ENCODE measurements at regions not wholly inside any gene's neighbourhood (a gene's known extent, or its start where the extent isn't known, plus 50 kb on each side); places are given as distances from the start of the nearest gene placed in this dataset.

DNA sequence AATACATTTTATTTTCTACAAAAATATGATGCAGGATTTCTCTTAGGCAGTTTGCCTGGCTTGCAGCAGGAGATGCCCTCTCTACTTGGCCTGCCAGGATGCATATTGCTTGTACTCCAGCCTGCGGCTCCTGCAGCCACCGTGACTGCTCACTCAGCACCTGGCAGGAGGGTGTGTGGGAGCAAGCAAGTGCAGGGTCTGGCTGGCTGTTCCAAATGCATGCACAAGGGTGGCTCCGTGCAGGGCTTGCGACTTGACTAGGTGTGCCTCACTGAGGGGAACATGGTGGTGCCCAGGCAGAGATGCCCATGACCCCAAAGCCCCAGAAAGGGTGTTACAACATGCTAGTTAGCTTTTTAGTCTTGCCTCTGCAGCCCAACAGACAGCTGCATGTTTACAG lies 1240.2 kb upstream of the ALCAM start:
- in situ Hi-C loops (cut with HindIII; ENCODE audit: low pct_ligation_motif_present, low pct_unique_long_range_greater_than_20kb, low sequenced_read_pairs), result no loop called here
- no peak for DNase-seq

DNA sequence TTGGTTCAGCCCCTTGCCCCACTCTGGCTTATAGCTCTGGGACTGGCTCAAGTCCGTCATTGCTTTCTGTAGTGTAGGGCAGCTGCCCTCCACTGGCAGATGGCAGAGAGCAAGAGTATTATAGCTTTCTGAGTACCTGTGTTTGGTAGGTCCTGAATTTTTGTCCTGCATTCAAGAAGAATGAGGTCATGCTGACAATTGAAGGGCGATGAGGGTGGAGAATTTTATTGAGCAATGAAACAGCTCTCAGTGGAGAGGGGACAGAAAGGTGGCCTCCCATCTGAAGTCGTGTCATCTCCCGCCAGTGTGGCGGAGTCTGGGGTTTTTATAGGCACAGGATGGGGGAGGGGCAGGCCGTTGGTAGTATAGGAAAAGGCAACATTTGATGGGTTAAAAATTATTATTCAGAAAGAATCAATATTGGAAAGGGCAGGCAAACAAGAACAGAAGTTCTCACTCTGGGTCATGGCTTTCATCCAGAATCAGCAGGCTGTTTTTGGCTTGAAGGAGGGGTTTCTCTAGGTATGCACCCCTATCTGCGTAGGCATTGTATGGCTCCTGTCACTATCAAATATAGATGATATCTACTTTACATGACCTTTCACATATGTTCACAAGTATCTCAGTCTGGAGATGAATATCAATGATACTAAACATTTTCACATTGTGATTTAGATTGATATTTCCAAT lies 1239.7 kb upstream of the ALCAM start:
- no peak for DNase-seq
- in situ Hi-C loops (cut with HindIII; ENCODE audit: low pct_ligation_motif_present, low pct_unique_long_range_greater_than_20kb, low sequenced_read_pairs), result no loop called here

DNA sequence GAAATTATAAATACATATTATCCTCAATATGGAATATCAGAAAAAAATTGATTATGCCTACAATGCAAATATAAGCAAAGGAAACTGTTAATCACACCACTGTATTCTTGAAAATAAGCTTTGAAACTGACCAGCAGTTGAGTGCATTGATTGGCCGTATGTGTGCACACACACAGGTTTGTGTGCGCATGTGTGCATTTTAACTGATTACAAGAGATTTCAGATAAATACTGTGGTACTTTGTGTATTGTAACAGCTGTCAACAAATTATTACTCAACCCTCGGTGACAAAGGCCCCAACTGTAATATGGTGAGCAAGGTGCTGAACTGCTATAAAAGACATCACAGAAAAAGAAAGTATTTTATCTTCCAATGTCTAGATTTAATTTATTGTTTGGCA lies 1238.9 kb upstream of the ALCAM start:
- in situ Hi-C loops (cut with HindIII; ENCODE audit: low pct_ligation_motif_present, low pct_unique_long_range_greater_than_20kb, low sequenced_read_pairs), result no loop called here
- DNase-seq, result no peak

DNA sequence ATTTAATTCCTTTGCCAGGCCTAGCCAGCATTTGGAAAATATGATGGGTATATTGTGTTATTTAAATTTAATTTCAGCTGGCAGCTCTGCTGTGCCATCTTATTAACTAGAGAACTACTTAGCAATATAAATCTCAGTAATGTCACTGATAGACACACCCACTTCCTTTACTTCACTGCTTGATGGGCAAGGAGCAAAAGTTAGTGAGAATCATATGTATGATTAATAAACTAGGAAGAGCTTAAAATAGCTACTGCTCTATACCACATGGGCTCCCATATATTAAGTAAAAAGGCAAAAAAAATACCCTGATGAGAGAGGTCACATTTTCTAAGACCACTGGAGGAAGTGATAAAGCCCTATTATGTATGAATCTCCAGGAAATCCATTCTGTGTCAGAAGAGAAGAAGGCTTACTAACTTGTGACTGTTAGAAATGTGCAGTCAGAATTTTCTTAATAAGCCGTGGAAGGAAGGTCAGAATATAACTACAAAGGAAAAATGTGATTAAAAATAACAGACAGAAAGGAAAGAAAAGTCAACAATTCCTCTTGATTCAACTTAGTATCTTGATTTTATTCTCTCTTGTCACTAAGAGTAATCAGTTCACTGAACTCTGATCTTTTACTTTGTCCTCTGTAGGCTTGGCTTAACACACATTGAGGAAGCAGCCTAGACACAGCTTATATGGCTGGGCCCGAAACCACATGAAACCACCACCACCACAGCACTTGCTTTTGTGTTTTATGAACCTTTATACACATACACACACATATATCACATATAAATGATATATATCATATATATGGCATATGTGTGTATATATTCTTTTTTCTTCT lies 1233.9 kb upstream of the ALCAM start:
- no peak for DNase-seq
- in situ Hi-C loops (cut with HindIII; ENCODE audit: low pct_ligation_motif_present, low pct_unique_long_range_greater_than_20kb, low sequenced_read_pairs), result no loop called here

DNA sequence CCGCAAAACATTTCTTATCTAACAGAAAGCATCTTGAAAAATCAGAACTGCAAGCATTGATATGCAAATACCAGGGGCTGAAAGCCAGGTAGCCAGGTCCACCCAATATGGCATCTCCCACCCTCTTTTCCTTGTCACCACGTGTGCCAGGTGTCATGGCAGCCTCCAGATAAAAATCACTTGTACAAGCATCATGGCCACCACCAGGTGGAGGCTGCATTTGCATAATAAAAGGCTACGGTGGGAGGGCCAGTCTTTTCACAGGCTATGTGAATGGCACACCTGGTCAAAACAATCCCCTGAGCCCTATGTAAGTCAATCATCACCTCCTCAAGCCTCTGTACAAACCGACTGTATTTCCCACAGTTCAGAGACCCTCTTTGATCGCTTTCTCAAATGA lies 1233.1 kb upstream of the ALCAM start:
- in situ Hi-C loops (cut with HindIII; ENCODE audit: low pct_ligation_motif_present, low pct_unique_long_range_greater_than_20kb, low sequenced_read_pairs), result no loop called here
- DNase-seq, result no peak

DNA sequence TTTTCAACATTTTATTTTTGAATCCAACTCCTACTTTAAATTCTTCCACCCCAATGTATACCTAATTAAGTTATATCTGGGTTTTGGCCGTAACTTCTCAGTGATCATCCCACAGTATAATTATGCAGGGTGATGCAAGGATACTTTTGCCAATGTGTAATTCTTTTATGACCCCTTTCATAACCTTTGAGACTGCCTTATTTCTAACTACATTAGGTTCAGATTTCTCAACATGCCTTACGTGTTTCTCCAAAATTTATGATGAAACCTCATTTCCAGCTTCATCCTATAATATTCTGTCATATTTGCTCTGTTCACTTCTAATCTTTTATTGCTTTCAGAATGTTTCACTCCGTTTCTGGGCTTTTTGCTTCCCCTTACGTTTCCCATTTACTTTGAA lies 1229.6 kb upstream of the ALCAM start:
- in situ Hi-C loops (cut with HindIII; ENCODE audit: low pct_ligation_motif_present, low pct_unique_long_range_greater_than_20kb, low sequenced_read_pairs), result no loop called here
- DNase-seq, result no peak

DNA sequence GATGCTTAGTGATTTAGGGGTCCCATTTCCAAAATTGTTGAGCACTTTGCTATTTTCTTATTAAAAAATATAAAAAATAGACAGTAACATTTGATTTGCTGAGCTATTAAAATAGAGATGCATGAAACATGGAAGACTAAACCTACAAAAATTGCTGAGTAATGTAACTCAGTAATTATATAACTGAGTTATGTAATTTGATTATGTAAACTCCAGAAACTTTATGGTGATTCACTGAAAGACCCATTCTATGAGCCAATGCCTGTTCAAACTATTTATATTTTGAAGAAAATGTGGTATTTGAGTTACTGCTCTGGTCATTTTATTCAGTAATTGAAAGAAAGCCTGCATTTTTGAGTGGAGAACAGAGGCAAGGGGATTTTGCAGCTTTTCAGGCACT lies 1221.5 kb upstream of the ALCAM start:
- in situ Hi-C loops (cut with HindIII; ENCODE audit: low pct_ligation_motif_present, low pct_unique_long_range_greater_than_20kb, low sequenced_read_pairs), result no loop called here
- no peak for DNase-seq

DNA sequence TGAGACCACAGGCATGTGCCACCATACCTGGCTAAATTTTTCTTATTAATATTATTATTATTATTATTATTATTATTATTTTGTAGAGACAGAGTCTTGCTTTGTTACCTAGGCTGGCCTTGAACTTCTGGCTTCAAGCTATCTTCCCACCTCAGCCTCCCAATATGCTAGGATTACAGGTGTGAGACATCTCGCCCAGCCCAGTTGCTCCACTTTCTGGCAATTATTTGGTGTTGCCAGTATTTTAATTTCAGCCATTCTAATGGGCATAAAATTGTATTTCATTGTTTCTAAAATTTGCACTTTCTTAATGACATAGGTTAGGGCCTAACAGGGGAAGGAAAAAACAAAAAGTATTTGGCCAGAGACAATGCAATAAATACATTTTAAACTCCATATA lies 1217.6 kb upstream of the ALCAM start:
- DNase-seq, result no peak
- in situ Hi-C loops (cut with HindIII; ENCODE audit: low pct_ligation_motif_present, low pct_unique_long_range_greater_than_20kb, low sequenced_read_pairs), result no loop called here

DNA sequence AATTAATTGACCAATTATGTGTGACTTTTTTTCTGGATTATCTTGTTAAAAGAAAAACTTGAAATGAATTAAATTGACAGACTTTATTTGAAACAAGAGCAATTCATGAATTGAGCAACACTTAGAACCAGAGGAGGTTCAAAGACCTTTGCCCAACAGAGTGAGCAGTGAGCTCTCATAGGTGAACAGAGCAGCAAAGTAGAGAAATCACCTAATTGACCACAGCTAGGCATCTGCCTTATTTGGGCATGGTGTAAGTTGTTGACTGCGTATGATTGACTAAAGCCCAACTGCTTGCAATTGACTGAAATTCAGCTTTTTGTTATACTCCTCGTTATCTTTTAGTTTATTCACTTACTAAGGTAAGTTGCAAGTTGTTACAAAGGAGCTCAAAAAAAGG lies 1216.0 kb upstream of the ALCAM start:
- DNase-seq, result no peak
- in situ Hi-C loops (cut with HindIII; ENCODE audit: low pct_ligation_motif_present, low pct_unique_long_range_greater_than_20kb, low sequenced_read_pairs), result no loop called here

DNA sequence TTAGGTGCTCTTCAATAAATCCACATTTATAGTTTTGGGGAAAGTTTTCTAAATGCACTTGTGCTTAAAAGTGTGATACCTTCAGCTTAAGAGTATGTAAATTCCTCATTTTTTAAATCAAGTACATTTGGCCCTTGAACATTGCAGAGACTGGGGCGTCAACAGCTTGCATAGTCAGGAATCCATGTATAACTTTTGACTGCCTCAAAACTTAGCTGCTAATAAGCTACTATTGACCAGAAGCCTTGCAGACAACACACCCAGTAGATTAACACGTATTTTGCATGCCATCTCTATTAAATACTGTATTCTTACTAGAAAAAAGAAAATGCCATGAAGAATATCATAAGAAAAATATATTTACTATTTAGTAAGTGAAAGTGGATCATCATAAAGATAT lies 1211.8 kb upstream of the ALCAM start:
- in situ Hi-C loops (cut with HindIII; ENCODE audit: low pct_ligation_motif_present, low pct_unique_long_range_greater_than_20kb, low sequenced_read_pairs), result no loop called here
- no peak for DNase-seq

DNA sequence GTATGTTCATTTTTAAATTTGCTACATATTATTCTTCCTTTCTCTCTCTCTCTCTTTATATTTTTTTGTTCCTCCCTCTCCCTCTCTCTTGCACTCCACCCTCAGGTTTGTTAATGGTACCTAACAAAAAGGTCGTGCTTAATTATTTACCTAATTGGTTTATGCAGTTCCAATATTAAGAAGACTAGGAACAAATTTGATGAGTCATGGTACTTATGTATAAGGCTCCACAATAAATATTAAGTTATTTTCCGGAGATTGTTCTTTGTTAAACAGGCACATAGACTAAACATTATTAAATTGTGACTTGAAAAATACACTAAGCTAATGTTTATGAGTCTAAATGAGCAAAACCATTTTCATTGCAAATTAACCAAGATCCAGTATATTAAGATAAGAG lies 1200.8 kb upstream of the ALCAM start:
- no peak for DNase-seq
- in situ Hi-C loops (cut with HindIII; ENCODE audit: low pct_ligation_motif_present, low pct_unique_long_range_greater_than_20kb, low sequenced_read_pairs), result no loop called here

DNA sequence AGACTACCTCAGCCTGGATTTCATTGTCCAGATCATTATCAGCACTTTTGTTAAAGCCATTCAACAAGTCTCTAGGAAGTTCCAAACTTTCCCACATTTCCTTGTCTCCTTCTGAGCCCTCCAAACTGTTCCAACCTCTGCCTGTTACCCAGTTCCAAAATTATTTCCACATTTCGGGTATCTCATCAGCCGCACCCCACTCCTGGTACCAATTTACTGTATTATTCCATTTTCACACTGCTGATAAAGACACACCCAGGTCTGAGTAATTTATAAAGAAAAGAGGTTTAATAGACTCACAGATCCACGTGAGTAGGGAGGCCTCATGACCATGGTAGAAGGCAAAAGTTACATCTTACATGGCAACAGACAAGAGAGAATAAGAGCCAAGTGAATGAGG lies 1198.3 kb upstream of the ALCAM start:
- in situ Hi-C loops (cut with HindIII; ENCODE audit: low pct_ligation_motif_present, low pct_unique_long_range_greater_than_20kb, low sequenced_read_pairs), result no loop called here
- DNase-seq, result no peak

DNA sequence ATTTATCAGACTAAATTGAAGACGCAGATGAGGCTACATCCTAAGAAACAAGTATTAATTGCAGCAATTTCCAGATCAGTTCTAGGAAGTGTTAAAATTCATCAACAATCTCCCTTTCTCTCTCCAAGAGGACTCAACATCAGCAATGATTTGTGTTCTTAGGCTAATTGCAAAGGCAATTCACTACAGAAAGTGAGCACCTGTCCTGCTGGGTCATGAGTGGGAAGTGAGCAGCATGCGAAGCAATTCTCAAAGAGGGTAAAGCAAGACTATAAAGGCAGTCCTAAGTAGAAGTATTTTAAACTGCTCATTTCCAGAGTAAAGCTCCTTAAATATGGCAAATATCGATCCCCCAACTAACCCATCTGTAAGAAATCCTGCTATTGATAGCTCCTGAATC lies 1191.0 kb upstream of the ALCAM start:
- no peak for DNase-seq
- in situ Hi-C loops (cut with HindIII; ENCODE audit: low pct_ligation_motif_present, low pct_unique_long_range_greater_than_20kb, low sequenced_read_pairs), result no loop called here

DNA sequence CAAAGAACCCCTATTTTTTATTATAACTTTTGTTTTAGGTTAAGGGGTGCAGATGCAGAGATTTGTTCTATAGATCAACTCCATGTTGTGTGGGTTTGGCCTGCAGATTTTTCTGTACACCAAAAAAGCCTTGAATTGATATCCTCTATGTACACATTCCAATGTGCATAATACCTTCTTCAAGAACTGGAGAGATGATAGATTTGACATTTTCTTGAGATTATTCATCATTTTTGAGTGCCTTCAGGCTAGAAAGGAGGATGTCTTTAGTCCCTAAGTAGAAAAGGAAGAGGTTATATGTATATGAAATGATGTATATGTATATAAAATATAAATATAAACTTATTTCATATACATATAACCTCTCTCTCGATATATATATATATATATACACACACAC lies 1190.0 kb upstream of the ALCAM start:
- DNase-seq, result no peak
- in situ Hi-C loops (cut with HindIII; ENCODE audit: low pct_ligation_motif_present, low pct_unique_long_range_greater_than_20kb, low sequenced_read_pairs), result no loop called here

DNA sequence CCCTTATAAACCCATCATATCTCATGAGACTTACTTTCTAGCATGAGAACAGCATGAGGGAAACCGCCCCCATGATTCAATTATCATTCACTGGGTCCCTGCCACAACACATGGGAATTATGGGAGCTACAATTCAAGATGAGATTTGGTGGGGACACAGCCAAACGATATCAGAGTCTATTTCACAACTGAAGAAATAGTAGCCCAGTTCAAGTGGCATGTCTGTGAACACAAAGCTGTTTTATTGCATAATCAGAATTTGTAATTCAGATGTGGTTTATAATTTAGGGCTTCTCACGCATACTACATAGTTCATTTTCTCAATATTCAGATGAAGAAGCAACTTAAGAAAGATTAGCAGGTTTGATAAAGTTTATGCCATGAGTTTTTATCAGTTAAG lies 1188.0 kb upstream of the ALCAM start:
- no peak for DNase-seq
- in situ Hi-C loops (cut with HindIII; ENCODE audit: low pct_ligation_motif_present, low pct_unique_long_range_greater_than_20kb, low sequenced_read_pairs), result no loop called here

DNA sequence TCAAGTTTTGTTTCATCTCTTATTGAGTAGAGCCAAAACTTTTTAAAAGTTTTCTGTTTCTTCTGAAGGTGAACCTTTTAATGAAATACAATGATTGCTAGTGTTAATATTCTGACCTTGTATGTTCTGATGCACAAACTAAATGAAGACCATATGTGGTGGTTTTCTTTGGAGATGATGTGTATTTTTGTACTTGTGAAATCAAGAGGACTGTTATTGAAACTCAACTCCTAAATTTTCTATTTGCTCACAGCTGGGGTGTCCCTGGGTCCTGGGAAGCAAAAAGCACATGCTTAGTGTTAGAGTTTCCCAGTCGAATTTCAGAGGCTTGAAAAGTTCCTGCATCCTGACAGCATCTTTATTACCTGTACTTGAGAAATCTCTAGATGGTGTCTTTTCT lies 1185.8 kb upstream of the ALCAM start:
- no peak for DNase-seq
- in situ Hi-C loops (cut with HindIII; ENCODE audit: low pct_ligation_motif_present, low pct_unique_long_range_greater_than_20kb, low sequenced_read_pairs), result no loop called here

DNA sequence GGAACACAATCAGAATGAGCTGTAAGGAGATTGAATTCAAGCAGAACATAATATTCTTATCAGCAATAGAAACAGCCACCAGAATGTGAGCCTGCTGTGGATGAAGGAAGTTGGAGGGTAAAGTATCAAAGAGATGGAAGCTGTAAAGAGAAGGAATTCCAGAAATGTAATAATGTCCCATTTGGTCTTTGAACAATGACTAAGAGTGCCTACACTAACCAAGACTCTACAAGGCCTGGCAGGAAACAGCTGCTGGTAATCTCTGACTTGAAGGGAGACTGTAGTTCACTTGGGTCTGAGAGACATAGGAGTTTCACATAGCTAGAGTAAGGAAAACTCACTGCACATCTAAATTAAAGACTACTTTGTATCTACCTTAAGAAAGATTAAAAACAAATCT lies 1176.0 kb upstream of the ALCAM start:
- DNase-seq, result no peak
- in situ Hi-C loops (cut with HindIII; ENCODE audit: low pct_ligation_motif_present, low pct_unique_long_range_greater_than_20kb, low sequenced_read_pairs), result no loop called here

DNA sequence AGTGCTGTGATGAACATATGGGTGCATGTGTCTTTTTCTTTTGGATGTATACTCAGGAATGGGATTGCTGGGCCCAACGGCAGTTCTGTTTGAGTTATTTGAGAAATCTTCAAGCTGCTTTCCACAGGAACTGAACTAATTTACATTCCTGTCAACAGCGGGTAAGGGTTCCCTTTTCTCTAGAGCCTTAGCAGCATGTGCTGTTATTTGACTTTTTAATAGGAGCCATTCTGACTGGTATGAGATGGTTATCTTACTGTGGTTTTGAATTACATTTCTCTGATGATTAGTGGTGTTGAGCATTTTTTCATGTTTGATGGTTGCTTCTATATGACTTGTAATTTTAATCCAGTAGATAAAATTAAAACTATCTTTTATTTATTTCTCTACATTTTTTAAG lies 1168.6 kb upstream of the ALCAM start:
- in situ Hi-C loops (cut with HindIII; ENCODE audit: low pct_ligation_motif_present, low pct_unique_long_range_greater_than_20kb, low sequenced_read_pairs), result no loop called here
- no peak for DNase-seq

DNA sequence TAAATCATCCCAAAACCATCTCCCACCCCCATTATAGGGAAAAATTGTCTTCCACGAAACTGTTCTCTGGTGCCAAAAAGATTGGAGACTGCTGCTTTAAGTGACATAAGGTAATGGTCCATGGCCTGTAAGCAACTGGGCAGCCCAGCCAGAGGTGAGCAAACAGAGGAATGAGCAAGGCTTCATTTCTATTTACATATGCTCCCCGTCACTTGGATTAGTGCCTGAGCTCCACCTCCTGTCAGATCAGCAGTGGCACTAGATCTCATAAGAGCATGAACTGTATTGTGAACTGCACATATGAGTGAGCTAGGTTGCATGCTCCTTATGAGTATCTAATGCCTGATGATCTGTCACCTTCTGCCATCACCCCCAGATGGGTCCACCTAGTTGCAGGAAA lies 1159.8 kb upstream of the ALCAM start:
- no peak for DNase-seq
- in situ Hi-C loops (cut with HindIII; ENCODE audit: low pct_ligation_motif_present, low pct_unique_long_range_greater_than_20kb, low sequenced_read_pairs), result no loop called here

DNA sequence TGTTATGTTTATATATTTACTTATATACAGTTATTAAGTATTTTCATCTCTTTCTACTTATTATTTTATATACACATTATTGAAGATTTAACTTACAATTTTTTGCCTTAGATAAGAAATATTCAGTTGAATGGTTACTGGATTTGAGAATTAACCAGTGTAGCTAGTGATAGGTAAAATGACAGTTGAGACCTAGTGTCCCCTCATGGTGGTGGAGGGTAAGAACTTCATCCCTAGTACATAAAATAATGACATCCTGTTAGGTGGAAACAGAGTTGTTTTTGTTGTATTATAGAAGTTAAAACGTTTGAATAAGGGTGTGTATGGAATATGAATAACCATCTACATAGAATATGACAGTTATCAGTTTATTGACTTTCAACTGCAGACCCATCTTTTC lies 1152.4 kb upstream of the ALCAM start:
- DNase-seq, result no peak
- in situ Hi-C loops (cut with HindIII; ENCODE audit: low pct_ligation_motif_present, low pct_unique_long_range_greater_than_20kb, low sequenced_read_pairs), result no loop called here
